ENCODE measurements at regions not wholly inside any gene's neighbourhood (a gene's known extent, or its start where the extent isn't known, plus 50 kb on each side); places are given as distances from the start of the nearest gene placed in this dataset.

DNA sequence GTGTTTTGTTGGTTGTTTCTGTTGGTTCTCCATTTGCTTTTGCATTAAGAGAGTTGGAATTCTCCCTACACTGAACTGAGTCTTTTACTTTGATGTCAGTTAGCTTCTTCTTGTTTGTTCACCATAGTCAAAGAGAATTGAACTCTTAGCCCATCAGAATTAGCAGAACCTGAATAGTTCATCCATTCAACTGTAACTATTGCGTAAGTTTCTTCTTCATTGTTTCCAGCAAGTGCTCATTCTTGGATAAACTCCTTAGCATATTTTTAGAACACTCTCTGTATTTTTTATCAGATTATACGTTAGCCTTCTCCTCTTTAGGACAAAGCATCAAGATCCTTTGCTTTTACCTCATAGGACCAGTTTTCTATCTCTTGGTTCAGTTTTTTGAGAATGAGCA, 128.4 kb upstream of the RAB11FIP2 start:
- no peak for DNase-seq (ENCODE audit: low spot score)

DNA sequence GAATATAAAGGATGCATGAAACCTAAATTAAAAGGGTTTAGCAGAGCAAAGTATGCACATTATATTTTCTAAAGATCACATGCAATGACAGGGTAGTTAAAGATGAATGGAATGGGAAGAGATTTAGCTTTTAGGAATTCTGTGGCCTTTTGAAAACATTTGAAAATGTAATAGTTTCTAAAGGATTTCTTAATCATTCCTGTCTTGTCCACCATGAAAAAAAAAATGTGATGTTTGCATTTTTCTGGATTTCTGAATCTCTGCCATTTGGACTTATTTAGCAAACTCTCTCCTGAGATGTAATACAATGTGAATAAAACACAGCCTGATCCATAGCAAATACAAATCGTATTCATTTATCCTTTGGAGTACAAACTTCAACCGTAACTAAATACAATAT, 126.6 kb upstream of the RAB11FIP2 start:
- DNase-seq (ENCODE audit: low spot score), result no peak

DNA sequence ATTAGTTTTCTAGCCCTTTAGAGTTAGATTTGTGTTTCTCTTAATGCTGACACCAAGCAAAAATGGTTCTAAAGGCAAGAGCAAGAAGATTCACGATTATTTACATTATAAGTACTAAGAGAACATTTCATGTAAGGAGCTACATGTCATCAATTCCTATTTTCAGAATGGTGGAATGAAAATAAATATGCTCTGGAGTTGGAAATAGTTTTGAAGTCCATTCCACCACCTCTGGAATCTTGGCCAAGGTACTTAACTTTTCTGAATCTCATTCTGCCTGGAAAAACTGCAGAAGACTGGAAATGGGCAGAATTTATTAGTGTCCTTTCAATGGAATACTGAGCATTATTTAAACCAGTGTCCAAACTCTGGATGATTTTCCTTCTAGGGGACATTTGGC, 125.1 kb upstream of the RAB11FIP2 start:
- no peak for DNase-seq (ENCODE audit: low spot score)

DNA sequence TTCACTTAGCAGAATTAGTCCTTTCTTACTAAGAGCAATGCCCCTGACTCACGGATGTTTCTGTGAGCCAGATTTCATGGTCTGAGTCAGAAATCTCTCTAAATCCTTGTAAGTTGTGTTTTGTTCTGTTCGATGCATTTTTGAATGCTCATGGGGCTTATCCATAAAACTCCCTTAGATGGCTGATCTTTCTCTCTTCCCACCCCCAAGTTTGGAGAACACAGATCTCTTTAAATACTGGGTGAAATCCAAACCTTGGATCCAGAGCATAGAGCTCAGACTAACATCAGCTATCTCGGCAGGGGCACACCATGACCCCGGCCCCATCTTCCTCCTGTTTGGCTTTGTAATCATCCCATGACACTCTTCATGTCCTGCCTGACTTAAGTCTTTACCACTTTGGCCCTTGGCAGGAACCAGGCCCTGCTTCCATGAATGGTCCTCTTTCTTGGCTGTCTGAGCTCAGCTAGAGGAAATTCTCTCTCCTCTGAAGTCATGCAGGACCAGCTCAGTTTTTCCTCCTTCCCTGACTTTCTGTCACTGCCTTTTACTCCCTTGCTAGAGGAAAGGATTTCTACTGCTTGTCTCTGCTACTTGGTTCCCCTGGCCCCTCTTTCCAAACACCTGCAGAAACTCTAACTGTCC, 120.4 kb upstream of the RAB11FIP2 start:
- DNase-seq (ENCODE audit: low spot score), result no peak

DNA sequence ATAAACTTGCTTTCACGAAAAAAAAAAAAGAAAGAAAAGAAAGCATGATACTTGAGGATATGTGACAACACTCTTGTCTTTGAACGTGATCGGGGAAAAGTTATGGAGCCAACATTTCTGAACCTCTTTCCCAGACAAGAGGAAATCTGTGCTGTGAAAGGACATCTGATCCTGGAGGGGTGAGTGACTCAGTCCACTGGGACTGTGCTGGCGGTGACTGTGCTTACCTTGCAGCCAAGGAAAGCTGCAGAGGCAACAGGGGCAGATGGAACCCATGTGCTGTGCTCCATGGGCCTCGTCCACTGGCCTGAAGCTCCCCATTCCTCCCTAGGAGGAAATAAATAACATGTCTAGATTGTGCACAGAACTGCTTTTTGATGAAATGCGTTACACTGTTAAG, 116.5 kb upstream of the RAB11FIP2 start:
- no peak for DNase-seq (ENCODE audit: low spot score)

DNA sequence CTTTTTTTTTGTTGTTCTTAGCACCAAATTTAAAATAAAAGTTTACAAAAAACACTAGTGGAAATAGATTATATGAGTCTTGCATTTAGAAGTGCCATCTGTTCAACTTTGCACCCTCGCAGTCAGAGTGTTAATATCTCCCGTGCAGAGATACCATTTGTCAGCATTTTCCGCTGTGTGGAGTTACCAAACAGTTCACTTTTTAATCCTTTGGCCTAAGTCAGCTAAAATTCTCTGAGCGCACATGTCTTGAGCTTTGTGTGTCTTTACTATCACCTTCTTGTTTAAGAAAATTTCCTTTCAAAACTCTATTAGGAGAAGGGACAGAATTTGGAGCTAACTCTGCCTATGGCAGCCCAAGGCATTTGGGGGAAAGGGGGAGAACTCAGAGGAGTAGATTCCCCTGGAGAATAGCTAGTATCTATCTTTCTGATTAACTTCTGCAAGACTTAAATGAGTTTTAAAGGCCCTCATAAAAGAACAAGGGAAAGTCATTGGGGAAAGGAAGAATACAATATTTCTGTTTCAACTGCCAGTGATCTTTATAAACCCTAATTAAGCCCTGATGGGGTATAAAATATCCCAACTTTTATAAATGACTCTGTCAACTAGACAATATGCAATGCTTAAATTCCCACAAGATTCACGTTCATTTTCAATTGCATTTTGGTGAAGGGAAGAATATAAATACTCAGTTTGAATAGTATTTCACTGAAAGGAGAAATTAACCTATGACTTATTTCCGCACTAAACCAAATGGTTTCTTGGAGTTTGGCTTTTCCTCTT, 114.9 kb upstream of the RAB11FIP2 start:
- no peak for DNase-seq (ENCODE audit: low spot score)

DNA sequence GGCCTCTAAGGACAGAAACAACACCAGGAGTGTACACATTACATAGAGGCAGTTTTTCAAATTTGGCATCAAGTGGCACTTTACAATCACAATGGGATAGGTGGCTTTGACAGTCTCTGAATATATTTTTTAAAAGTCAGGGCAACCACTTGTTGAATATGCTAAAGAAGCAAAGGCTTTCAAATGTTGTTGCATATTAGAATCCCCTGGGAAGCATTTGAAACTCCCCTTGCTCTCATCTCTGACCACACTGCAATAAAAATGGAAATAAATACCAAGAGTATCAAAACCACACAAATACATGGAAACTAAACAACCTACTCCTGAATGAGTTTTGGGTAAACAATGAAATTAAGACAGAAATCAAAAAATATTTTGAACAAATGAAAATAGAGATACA, 106.5 kb upstream of the RAB11FIP2 start:
- no peak for DNase-seq (ENCODE audit: low spot score)

DNA sequence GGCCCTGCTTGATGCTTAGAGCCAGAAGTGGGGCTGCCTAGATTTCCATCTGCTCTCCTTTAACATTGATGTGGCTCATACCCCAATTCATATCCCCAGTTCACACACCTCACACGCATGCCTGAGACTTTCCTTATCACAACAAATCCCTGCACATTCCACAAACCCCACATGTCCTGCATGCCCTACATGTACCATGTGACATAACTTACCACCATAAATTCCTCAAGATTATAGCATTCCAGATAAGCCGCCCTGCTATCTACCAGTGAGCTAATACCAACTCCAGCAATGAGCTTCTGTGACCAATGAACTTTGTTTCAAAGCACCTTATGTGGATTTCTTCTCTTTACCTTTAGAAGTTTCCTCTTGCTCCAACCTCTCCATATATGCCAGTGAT, 104.7 kb upstream of the RAB11FIP2 start:
- DNase-seq (ENCODE audit: low spot score), result no peak

DNA sequence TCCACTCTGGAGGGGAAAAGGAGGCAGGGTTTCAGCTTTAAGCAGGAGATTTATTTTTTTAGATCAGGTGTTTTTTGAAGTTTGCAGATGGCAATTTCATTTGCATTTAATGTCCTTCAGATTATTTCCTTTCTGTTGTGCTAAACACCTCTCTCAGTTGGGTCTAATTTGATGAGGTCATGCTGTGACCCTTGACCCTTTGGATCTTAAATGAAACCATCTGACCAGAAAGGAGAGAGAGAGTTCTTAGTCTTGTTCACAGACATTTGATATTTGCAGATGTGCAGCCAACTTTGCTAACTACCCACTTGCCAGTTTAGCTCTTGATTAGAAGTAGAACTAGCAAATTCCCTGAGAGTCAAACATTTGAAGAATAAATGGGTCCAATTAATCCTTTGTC, 101.5 kb upstream of the RAB11FIP2 start:
- no peak for DNase-seq (ENCODE audit: low spot score)

DNA sequence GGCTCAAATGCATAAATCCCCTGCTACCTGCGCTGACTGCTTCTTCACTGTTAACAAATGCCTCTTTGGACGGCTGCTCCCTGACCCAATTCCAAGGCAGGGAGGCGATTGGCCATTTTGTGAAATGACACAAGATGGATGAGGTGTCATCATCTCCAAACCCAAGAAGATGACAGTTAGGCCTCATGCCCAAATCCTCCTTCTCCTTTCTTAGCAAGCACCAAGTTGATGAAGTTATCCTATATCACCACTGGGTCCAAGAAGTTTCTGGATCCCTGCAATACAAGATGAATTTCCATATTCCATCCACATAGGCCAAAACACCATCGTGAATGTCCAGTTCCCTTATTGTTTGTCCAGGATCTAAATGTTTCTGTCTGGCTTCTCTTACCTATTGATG, 98.5 kb upstream of the RAB11FIP2 start:
- no peak for DNase-seq (ENCODE audit: low spot score)

DNA sequence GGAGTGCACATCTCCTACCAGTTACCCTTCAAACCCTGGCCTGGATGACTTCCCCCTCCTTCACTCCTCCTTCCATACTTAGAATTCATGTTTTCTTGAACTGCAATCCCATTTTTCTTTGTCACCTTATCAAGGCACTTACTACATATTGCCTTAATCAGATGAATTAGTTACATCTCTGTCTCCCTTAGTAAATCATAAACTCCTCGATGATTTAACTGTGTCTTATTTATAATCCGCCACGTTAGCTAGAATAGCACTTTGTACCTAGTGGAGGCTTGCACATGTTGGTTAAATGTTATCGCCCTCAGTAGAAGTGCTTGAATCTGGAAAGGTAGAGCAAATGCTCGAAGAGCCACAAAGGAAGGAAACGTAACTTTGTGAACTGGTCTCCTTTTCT, 94.7 kb upstream of the RAB11FIP2 start:
- no peak for DNase-seq (ENCODE audit: low spot score)

DNA sequence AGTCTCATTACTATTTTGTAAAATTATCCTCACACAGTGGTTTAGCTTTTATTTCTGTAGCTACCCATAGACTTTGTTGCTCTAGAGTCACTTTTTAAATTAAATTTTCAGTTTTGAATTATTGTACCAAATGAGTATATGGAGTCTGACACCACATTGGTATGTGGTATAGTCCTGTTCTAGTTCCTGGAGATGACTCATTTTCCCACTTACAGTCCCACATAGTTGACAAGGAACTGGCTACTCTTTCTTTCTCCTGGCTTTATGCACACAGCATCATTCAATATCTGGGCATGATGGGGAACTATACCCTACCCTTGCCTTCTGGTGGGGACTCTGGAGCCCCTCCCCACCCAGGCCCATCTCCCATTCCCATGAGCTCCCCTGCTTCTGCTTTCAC, 92.6 kb upstream of the RAB11FIP2 start:
- DNase-seq (ENCODE audit: low spot score), result no peak

DNA sequence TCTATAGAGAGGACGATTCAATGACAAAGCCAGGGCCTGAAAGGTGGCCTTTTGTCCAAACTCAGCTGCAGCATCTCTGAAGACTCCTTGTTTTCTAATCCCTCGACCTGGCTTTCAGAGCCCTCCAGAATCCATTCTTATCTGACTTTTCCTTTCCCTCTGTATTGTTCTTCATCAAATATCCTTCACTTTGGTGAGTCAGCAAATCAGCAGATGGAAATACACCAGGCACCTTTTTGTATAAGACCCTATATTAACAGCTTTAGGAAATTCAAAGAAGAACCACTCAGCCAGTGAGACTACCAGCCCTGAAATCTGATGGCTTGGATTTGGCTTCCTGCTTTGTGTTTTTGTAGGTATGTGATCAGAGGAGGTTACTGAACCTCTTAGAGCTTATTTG, 81.9 kb upstream of the RAB11FIP2 start:
- DNase-seq (ENCODE audit: low spot score), result no peak

DNA sequence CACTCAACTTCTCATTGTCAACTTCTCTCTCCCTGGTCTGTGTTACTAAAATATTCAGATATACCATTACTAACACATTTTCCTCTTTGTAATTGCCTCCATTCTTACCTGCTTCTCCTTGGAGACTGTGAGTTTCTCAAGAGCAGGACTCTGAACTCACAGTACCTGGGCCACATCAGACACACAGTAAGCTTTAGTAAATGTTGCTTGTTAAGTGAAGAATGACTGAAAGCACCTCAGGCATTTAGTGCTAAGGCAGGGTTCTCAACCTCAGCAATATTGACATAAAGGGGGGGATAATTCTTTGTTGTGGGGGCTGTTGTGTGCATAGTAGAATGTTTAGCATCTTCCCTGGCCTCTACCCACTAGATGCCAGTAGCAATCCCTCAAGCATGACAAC, 72.0 kb upstream of the RAB11FIP2 start:
- no peak for DNase-seq (ENCODE audit: low spot score)

DNA sequence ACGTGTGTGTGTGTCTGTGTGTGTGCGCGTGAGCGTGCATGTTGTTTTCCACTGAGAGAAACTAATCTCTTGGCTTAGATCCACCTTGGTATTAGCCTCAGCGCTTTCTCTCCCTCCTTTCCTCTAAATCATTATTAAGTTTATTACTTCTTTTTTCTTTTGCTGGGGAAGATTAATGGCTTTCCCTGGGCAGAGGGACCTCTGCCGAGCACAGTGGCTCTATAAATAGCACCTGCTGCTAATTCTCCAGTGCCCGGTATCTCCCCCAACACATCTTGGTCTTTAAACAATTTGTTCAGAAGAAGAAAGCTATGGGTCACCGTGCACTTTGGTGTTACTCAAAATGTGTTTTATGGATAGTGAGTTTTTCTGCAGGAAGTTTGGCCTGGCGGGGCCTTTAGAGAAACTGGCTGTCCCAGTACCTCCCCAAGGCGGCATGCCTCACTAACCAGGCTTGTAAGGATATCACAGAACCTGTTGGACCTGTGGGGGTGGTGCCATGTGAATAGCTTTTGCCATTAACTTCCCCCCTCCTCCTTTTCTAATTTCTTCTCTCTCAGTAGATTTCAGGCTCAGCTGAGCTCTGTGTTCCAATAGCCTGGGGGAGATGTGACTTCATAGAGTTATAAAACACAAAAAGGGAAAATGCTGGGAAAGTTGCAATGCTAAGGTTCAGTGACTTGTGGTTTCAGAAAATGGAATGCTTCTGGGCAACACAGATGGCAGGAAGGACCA, 70.1 kb upstream of the RAB11FIP2 start:
- DNase-seq (ENCODE audit: low spot score), result no peak

DNA sequence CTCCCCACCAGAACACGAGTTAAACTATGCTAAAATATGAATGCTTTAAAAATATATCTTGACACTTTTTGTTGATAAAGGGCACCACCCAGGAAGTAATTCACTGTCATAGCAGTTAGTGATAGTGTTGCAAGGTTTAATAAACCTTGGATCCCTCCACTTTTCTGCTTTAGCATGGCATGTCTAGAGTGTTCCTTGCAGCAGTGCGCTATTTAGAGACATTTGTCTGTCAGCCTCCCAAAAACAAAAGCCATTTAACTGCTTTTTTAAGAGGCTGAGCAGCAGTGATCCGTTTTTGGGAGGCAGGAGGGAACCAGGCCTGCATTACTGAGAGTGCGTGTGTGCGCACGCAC, 69.6 kb upstream of the RAB11FIP2 start:
- no peak for DNase-seq (ENCODE audit: low spot score)

DNA sequence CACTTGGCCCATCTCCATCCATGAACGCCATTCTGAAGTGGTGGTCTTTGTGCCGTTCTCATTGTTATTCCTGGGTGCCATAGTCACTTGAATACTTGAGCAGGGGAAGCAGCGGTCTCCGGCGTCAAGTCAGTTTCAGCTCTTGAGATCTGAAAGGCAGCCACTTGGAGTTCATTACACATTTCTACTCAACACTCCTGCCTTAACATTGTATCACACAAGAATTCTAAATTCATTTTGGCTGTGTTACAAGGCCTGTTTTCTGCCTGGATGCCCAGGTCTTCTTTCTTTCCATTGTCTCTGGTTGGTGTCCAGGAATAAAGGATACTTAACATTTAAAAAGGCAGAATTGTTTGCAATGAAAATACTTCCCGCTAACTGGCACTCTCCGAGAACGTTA, 69.0 kb upstream of the RAB11FIP2 start:
- DNase-seq (ENCODE audit: low spot score), result no peak

DNA sequence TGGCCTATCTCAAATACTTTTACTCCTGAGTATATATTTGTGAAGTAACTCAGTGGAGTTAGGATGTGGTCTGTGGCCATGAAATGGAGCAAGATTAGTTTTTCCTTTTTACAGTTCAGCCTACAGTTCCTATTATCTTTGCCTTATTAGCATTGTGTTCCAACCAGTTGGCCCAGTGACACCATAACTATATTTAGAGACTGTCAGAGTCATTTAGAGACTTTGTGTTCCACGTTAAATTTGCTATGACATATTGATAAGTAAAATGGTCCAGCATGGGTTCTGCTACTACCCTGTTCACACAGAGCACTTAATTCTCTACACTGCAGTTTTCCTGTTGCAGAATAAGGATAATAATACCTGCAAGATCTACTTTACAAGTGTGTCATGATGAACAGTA, 68.3 kb upstream of the RAB11FIP2 start:
- DNase-seq (ENCODE audit: low spot score), result no peak

DNA sequence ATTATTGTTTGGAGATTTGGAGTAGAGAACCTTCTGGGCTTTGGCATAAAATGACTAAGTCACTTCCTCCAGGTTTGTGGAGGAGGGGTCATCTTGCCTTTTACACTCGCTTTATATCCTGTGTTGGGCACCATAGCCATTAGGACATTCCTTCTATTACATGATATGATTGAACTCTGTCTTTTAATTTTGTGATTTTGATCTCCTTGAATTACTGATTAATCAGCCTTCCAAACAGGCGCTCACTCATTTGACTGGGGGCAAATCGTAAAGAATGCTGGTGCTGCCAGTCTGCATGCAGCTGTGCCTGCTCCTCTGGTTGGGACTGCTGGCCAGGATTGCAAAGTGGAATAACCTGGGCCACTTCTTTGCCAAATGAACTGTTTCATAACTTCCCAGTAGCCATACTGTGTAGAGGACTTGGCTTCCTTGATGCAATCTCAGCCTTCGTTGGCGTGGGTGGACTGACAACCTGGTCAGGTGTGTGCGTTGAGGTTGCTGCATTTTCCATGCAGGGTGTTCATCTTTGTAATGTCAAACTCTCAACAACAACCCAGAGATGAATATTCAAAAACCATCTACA, 65.9 kb upstream of the RAB11FIP2 start:
- DNase-seq (ENCODE audit: low spot score), result no peak

DNA sequence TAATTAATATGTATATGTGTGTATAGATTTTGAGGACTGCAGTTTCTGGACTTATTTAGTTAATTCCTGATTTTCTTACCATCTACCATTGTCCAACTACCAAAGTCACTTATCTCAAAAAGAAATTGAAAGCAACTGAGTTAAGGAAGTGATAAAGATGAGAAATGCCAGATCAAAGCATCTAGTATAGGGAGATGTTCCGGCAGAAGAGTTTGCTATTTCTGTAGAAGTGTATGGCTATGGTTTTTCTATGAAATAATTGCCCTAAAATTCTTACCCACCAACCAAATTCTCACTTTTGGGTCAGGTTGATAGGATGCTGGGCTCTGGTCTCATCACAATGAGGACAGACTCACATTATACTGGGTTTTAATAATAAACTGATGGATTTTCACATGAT, 64.0 kb upstream of the RAB11FIP2 start:
- no peak for DNase-seq (ENCODE audit: low spot score)

DNA sequence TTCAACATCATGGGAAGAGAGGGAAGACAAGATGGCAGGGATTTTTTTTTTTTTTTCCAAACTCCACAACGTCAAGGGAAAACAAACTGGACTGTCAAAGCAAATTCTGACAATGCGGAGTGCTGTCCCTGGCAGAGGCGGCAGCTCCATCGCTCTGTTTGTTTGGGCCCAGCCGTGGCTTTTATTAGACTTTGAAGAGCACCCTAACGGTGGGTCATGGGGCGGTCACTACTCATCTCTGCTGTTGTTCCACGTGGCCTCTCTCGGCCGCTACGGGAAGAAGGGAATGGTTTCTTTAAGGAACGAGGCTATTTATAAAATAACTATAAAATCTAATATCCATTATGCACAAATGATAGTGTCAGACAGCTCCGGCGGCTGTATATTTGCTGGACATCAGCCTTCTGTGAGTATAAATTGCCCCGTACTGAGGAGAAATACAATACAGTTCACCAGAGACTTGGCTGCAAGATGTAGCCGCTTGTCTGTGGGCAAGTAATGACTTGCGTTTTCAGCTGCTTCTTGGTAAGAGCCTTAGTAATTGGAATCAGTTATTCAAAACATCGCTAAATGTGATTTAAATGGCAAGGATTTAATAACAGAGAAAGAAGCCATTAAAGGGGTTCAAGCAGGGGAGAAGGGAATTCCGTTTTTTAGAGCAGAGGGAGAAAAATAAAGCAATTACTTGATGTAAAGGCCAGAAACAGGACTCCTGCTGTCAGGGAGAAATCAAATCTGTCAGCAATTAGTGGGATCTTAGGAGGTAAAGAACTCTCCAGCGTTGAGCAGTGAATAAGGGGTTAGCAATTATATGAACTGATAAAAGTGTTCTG, 61.7 kb upstream of the RAB11FIP2 start:
- no peak for DNase-seq (ENCODE audit: low spot score)

DNA sequence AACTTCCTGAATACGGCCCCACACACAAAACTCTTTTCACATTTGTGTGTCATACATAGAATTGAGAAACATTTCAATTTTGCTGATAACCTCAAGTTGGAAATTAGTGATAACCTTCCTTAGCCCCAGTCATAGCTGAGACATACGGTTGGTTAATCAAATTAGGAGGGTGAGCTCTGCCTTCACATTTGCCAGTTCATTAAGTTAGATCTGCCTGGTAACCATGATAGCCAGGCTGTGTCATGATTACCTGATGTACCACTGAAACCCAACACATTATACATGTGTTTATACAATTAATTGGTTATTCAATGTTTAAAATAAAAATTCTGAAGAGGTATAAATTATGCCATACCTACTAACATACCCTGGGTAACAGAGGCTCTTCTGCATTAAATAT, 60.8 kb upstream of the RAB11FIP2 start:
- no peak for DNase-seq (ENCODE audit: low spot score)
